ENCODE measurements at regions not wholly inside any gene's neighbourhood (a gene's known extent, or its start where the extent isn't known, plus 50 kb on each side); places are given as distances from the start of the nearest gene placed in this dataset.
"Not testable (repeated sequence)": the region's sequence is repeated elsewhere in the genome, so short reads cannot be mapped to it uniquely, and the experiment has no call there.

- Mint-ChIP-seq H3K4me1 (ENCODE audit: low read depth) (no peaks in the 10 kb centered on the region), H3K9me3 (no peaks in the 10 kb centered on the region), H3K4me3 (no peak overlapping the region), H3K27me3 (ENCODE audit: low read depth) (no peaks in the 10 kb centered on the region), H3K27ac (no peak overlapping the region), H3K36me3 (ENCODE audit: low read depth) (no peaks in the 10 kb centered on the region)
- DNase-seq (ENCODE audit: low spot score), result no peak
Measured at GRCh38 chr11:90284171-90284570, 61.3 kb upstream of the CHORDC1 start.

DNA sequence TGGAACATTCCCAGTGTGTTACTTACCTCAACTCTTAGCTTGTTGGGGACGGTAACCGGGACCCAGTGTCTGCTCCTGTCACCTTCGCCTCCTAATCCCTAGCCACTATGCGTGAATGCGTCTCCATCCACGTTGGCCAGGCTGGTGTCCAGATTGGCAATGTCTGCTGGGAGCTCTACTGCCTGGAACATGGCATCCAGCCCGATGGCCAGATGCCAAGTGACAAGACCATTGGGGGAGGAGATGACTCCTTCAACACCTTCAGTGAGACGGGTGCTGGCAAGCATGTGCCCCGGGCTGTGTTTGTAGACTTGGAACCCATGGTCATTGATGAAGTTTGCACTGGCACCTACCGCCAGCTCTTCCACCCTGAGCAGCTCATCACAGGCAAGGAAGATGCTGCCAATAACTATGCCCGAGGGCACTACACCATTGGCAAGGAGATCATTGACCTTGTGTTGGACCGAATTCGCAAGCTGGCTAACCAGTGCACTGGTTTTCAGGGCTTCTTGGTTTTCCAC, 59.8 kb upstream of the CHORDC1 start:
- not testable (repeated sequence) for H3K27ac Mint-ChIP-seq; H3K9me3 Mint-ChIP-seq; H3K36me3 Mint-ChIP-seq (ENCODE audit: low read depth); H3K27me3 Mint-ChIP-seq (ENCODE audit: low read depth); DNase-seq (ENCODE audit: low spot score); H3K4me1 Mint-ChIP-seq (ENCODE audit: low read depth); H3K4me3 Mint-ChIP-seq

DNA sequence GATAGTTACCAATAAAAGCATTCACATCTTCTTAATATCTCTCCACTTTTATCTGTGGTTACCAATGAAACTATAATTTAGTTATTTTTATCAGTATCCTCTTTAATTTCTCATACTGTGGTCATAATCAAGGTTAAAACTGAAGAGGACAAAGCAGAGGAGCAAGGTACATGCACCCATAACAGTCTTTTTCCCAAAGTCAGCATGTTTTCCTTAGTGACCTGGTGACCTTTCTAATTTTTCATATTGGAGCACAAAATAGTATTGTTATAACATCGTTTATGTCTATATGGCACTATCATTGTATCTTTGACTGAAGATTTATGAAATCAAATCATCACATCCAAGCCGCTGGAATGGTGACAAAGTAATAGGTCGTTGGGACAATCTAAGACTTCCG, 51.5 kb upstream of the CHORDC1 start:
- no peaks in the 10 kb centered on the region for H3K9me3 Mint-ChIP-seq
- H3K4me3 Mint-ChIP-seq, result no peak overlapping the region
- H3K36me3 Mint-ChIP-seq (ENCODE audit: low read depth), result no peaks in the 10 kb centered on the region
- no peaks in the 10 kb centered on the region for H3K4me1 Mint-ChIP-seq (ENCODE audit: low read depth)
- H3K27ac Mint-ChIP-seq, result no peak overlapping the region
- DNase-seq (ENCODE audit: low spot score), result no peak
- no peaks in the 10 kb centered on the region for H3K27me3 Mint-ChIP-seq (ENCODE audit: low read depth)
